GM19467 (cell line): ENCODE measurements at regions not wholly inside any gene's neighbourhood (a gene's known extent, or its start where the extent isn't known, plus 50 kb on each side); places are given as distances from the start of the nearest gene placed in this dataset.

Experiments
- ATAC-seq: cut with Tn5 transposase; IDR thresholded peaks from one replicate; pipeline ENCODE4 v1.9.1; 2021; ENCODE audit warnings: mild to moderate bottlenecking, moderate library complexity; ENCODE audit not compliant: unreplicated experiment

- no peak for ATAC-seq
Measured at GRCh38 chr1:55420929-55421716, 206.0 kb upstream of the USP24 start.

- no peak for ATAC-seq
Measured at GRCh38 chr1:55420026-55420425, 204.9 kb upstream of the USP24 start.

DNA sequence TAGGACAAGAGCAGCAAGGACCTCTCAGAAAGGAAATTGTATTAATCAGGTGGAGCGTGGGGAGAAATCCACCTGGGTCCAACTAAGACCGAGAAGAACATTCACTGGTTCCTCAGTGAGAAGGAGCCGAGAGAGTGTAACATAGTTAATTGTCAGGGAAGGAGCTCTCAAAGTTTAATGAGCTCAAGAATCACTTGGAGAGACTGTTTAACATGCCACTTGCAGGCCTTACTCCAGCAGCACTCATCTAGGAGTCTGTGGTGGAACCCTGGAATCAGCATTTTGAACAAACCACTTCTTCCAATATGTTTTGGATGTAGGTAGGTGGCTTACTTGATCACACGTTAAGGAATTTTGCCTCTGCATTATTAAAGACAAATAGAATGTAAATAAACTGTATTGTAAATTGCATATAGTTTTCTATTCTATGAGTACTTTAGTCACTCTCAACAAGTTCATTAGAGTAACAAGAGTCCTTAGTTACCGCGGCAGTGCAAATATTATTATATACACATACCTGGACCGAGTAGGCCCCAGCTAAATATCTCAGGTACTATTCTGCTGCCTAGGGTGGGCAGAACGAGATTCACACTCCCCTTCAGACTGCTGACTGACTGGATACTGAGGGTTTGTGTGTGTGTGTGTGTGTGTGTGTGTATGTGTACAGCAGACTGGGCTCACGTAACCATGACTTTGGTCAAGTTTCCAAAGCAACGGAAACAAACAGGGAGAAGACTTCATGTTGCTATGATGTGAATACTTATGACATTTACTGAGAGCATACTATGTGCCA lies 203.2 kb upstream of the USP24 start:
- ATAC-seq = no peak

DNA sequence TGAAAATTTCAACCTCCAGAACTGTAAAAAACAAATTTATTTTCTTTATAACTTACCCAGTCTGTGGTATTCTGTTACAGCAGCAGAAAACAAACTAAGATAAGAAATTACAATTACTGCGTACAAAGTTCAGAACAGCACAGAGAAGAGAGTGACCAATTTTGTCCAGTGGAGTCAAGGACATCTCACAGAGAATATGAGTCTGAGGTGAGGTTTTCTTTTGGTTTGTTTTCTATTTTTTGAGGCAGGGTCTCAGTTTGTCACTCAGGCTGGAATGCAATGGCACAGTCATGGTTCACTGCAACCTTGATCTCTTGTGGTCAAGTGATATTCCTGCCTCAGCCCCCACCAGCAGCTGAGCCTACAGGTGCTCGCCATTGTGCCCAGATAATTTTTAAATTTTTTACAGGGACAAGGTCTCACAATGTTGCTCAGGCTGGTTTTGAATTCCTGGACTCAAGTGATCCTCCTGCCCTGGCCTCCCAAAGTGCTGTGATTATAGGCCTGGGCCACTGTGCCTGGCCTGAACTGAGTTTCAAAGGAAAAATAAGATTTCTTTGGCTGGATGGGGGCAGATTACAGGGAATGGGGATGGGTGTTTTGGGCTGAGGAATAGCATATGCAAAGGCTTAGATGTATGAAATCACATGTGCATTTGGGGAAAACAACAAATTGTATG lies 201.1 kb upstream of the USP24 start:
- no peak for ATAC-seq

GRCh38 chr1:55413286-55413685 lies 198.1 kb upstream of the USP24 start:
- ATAC-seq = no peak

DNA sequence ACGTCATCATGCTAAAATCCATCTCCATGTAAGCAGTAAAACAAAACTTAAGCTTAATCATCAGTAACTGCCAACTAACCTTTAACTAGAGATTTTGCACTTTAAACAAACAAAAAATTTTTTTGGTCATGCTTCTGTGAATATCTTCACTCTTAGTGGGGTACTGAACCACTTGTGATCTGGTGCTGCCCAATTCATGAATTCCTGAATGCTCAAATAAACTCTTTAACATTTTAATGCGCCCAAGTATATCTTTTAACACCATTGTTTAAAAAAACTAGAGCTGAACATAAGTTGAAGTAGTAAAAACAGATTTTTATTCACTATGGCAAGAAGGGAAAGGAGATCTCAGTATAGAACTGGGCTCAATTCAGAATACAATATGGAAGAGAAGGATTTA lies 196.9 kb upstream of the USP24 start:
- ATAC-seq = no peak

DNA sequence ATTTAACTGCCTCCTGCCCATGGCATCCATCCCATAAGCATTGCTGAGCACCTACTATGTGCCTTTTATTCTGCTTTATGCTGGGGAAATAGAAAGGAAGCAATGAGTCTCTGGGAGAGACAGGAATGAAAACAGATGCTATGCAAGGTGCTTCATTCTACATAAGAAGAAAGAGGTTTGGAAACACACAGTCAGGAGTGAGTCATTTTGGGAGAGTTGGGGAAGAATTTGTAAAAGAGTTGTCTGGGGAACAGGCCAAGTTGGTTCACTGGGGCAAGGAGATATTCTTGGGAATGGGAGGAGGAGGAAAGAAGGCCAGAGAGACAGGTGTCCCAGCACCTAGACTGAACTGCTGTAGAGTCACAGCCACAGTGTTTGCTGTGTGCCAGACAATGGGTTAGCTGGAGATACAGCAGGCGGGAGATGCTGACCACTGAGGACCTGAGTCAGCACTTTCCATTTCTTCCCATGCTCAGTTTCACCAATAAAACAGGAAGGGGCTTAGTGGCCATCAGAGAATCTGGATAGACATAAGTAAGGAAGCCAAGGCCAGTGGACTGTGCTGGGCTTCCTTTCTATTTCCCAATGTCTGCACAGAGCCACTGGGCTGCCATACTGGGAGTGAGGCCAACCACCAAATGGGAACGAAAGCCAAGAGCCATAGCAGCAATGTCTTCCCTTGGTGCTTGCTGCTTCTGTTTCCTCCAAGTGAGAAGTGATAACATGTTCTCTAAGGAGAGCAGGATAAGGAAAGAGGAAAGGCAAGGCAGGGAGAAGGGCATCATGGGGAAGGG lies 187.7 kb upstream of the USP24 start:
- no peak for ATAC-seq

DNA sequence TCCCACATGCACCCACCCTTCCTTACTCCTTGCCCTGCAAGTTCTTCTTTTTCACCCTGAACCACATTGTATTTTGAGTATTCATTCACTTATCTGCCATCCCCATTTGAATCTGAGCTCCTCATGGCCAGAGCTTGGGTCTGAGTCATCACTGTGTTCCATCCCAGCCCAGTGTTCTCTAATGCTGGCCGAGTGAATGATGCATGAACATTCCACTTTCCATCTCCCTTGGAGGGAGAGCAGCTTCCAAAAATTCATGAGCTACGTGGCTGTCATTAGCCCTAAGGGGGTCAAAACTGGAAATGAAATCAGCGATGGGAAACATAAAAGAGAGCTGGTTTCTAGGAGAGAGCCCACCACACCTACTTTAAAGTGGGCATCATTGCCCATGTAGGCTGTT lies 187.0 kb upstream of the USP24 start:
- ATAC-seq = no peak

GRCh38 chr1:55400508-55400907 lies 185.3 kb upstream of the USP24 start:
- no peak for ATAC-seq

GRCh38 chr1:55399346-55399745 lies 184.2 kb upstream of the USP24 start:
- ATAC-seq = no peak

GRCh38 chr1:55396381-55396891 lies 181.3 kb upstream of the USP24 start:
- no peak for ATAC-seq

GRCh38 chr1:55388960-55389359 lies 173.8 kb upstream of the USP24 start:
- ATAC-seq = no peak

- no peak for ATAC-seq
Measured at GRCh38 chr1:55387145-55387544, 172.0 kb upstream of the USP24 start.

DNA sequence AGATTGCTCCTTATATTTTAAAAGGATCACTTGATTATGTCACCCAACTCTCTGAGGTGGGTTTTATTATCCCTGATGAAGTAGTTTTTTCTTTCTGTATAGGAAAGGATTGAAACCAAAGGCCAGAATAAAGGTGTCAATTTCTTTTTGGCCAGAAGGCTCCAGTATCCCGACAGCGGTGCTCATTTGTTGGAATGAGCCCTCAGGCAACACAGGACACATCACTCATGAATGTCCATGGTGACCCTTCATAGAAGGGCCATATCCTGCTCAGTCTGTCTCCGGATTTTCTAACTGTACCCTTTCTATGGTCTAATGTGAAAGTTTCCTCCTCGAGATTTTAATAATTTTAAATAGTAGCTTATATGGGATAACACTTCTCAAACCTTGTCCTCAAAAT lies 171.3 kb upstream of the USP24 start:
- no peak for ATAC-seq

- no peak for ATAC-seq
Measured at GRCh38 chr1:55385402-55386018, 170.3 kb upstream of the USP24 start.

- no peak for ATAC-seq
Measured at GRCh38 chr1:55384637-55385036, 169.5 kb upstream of the USP24 start.

DNA sequence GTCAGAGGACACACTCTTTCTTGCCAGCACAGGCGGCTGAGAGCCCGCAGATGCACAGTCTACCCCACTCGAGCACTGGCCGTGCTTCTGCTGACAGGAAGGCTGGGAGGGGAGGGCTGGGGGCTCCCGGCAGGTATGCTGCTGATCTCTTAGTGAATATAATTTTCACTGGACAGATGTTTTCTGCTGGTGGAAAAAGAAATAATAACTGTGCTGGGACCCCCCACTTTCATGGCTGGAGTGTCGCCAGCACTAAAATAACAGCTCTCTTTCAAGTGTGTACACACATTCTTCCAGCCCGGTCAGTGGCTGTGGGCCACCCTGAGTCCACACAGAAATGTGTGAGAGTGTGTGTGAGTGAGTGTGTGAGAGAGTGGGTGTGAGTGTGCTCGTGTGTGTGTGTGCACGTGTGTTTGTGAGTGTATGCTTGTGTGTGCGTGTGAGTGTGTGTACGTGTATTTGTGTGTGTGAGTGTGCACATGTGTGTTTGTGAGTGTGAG lies 167.7 kb upstream of the USP24 start:
- ATAC-seq = no peak

GRCh38 chr1:55381983-55382382 lies 166.8 kb upstream of the USP24 start:
- ATAC-seq = no peak

GRCh38 chr1:55381491-55381890 lies 166.3 kb upstream of the USP24 start:
- no peak for ATAC-seq

GRCh38 chr1:55380355-55380970 lies 165.3 kb upstream of the USP24 start:
- no peak for ATAC-seq
